ENCODE measurements at regions not wholly inside any gene's neighbourhood (a gene's known extent, or its start where the extent isn't known, plus 50 kb on each side); places are given as distances from the start of the nearest gene placed in this dataset.

GRCh38 chr22:20654343-20655208, 119.3 kb upstream of the SERPIND1 start:
- DNase-seq: no peak

- no peak for DNase-seq
Observed at GRCh38 chr22:20655623-20656022, 118.3 kb upstream of the SERPIND1 start.

GRCh38 chr22:20656516-20656901, 117.4 kb upstream of the SERPIND1 start:
- DNase-seq: no peak

GRCh38 chr22:20656902-20657836, 116.7 kb upstream of the SERPIND1 start:
- no peak for DNase-seq
